VCaP (cell line): ENCODE measurements at regions not wholly inside any gene's neighbourhood (a gene's known extent, or its start where the extent isn't known, plus 50 kb on each side); places are given as distances from the start of the nearest gene placed in this dataset.

Experiments used
- H3K27ac ChIP-seq: fragments of 450-650 bp; 2 replicates; pipeline ENCODE4 v1.5.1; 2017
- CTCF ChIP-seq: fragments of 450-650 bp; conservative IDR thresholded peaks from 2 replicates; pipeline ENCODE4 v1.5.1; 2017; ENCODE audit warnings: mild to moderate bottlenecking, moderate library complexity

- H3K27ac ChIP-seq = no peak overlapping the region
- no peak for TF ChIP-seq CTCF
These were observed 63.9 kb upstream of the ARHGEF7 start for GRCh38 chr13:111051041-111051725.

GRCh38 chr13:111050539-111050879 lies 64.6 kb upstream of the ARHGEF7 start:
- TF ChIP-seq CTCF = peak; percentile 25

GRCh38 chr13:111049791-111050538 lies 65.1 kb upstream of the ARHGEF7 start:
- peak; percentile 99 for TF ChIP-seq CTCF
- H3K27ac ChIP-seq = no peak overlapping the region

More at GRCh38 chr13:111050539-111050879, 64.6 kb upstream of the ARHGEF7 start:
- no peak overlapping the region for H3K27ac ChIP-seq

GRCh38 chr13:111048387-111048786 lies 66.7 kb upstream of the ARHGEF7 start:
- no peak for TF ChIP-seq CTCF
- H3K27ac ChIP-seq = no peak overlapping the region

- no peak overlapping the region for H3K27ac ChIP-seq
- TF ChIP-seq CTCF = no peak
These were observed 67.8 kb upstream of the ARHGEF7 start for GRCh38 chr13:111047326-111047725.

GRCh38 chr13:111046590-111047141 lies 68.4 kb upstream of the ARHGEF7 start:
- no peak overlapping the region for H3K27ac ChIP-seq
- TF ChIP-seq CTCF = peak; percentile 47

GRCh38 chr13:111045170-111045569 lies 69.9 kb upstream of the ARHGEF7 start:
- no peak for TF ChIP-seq CTCF
- no peak overlapping the region for H3K27ac ChIP-seq
